ENCODE measurements at regions not wholly inside any gene's neighbourhood (a gene's known extent, or its start where the extent isn't known, plus 50 kb on each side); places are given as distances from the start of the nearest gene placed in this dataset.
A peak's percentile ranks its signal among the peaks of the same experiment; 100 is the strongest.
"Not testable (repeated sequence)": the region's sequence is repeated elsewhere in the genome, so short reads cannot be mapped to it uniquely, and the experiment has no call there.

- no peak for DNase-seq (ENCODE audit: low read depth)
Observed at GRCh38 chr10:60618861-60619260, 159.4 kb upstream of the CDK1 start.

- no peak for DNase-seq (ENCODE audit: low read depth)
Observed at GRCh38 chr10:60615541-60615940, 162.7 kb upstream of the CDK1 start.

GRCh38 chr10:60614363-60614762, 163.9 kb upstream of the CDK1 start:
- DNase-seq (ENCODE audit: low read depth): no peak

GRCh38 chr10:60613434-60613833, 164.8 kb upstream of the CDK1 start:
- no peak for DNase-seq (ENCODE audit: low read depth)

GRCh38 chr10:60611291-60611747, 167.0 kb upstream of the CDK1 start:
- peak; percentile 75 for DNase-seq (ENCODE audit: low read depth)

GRCh38 chr10:60607372-60607771, 170.9 kb upstream of the CDK1 start:
- no peak for DNase-seq (ENCODE audit: low read depth)

GRCh38 chr10:60606343-60607080, 171.8 kb upstream of the CDK1 start:
- DNase-seq (ENCODE audit: low read depth): no peak

GRCh38 chr10:60605476-60605875, 172.8 kb upstream of the CDK1 start:
- DNase-seq (ENCODE audit: low read depth): no peak

GRCh38 chr10:60604342-60604741, 173.9 kb upstream of the CDK1 start:
- no peak for DNase-seq (ENCODE audit: low read depth)

- DNase-seq (ENCODE audit: low read depth): no peak
Observed at GRCh38 chr10:60597513-60597912, 180.8 kb upstream of the CDK1 start.

GRCh38 chr10:60595852-60596251, 182.4 kb upstream of the CDK1 start:
- no peak for DNase-seq (ENCODE audit: low read depth)

GRCh38 chr10:60594476-60595051, 183.7 kb upstream of the CDK1 start:
- peak; percentile 16 for DNase-seq (ENCODE audit: low read depth)

- DNase-seq (ENCODE audit: low read depth): no peak
Observed at GRCh38 chr10:60591119-60591518, 187.2 kb upstream of the CDK1 start.

GRCh38 chr10:60589376-60589775, 188.9 kb upstream of the CDK1 start:
- no peak for DNase-seq (ENCODE audit: low read depth)

- not testable (repeated sequence) for DNase-seq (ENCODE audit: low read depth)
Observed at GRCh38 chr10:60581782-60582181, 192.1 kb upstream of the ANK3 start.

- no peak for DNase-seq (ENCODE audit: low read depth)
Observed at GRCh38 chr10:60578217-60578616, 188.5 kb upstream of the ANK3 start.

- no peak for DNase-seq (ENCODE audit: low read depth)
Observed at GRCh38 chr10:60576130-60577069, 186.7 kb upstream of the ANK3 start.

GRCh38 chr10:60575105-60575504, 185.4 kb upstream of the ANK3 start:
- no peak for DNase-seq (ENCODE audit: low read depth)

GRCh38 chr10:60574388-60574787, 184.7 kb upstream of the ANK3 start:
- DNase-seq (ENCODE audit: low read depth): no peak

GRCh38 chr10:60573336-60573735, 183.7 kb upstream of the ANK3 start:
- no peak for DNase-seq (ENCODE audit: low read depth)

GRCh38 chr10:60572511-60573194, 183.0 kb upstream of the ANK3 start:
- peak; percentile 37 for DNase-seq (ENCODE audit: low read depth)

GRCh38 chr10:60570896-60571295, 181.2 kb upstream of the ANK3 start:
- DNase-seq (ENCODE audit: low read depth): no peak
